Smooth muscle cell (in vitro differentiated cells): ENCODE measurements at regions not wholly inside any gene's neighbourhood (a gene's known extent, or its start where the extent isn't known, plus 50 kb on each side); places are given as distances from the start of the nearest gene placed in this dataset.
"Not testable (repeated sequence)": the region's sequence is repeated elsewhere in the genome, so short reads cannot be mapped to it uniquely, and the experiment has no call there.

Experiments
- DNase-seq: peaks from one replicate; lab custom pipeline; 2025; ENCODE audit not compliant: unreplicated experiment; lab: John Stamatoyannopoulos, UW
- H2AFZ ChIP-seq: fragments of 200-600 bp; sonication (generic); 2 replicates; pipeline ENCODE4 v1.6.0; 2016; ENCODE audit warnings: antibody characterized with exemption, low read depth, mild to moderate bottlenecking
- H3F3A ChIP-seq: fragments of 200-600 bp; sonication (generic); 2 replicates; pipeline ENCODE4 v1.6.0; 2017; ENCODE audit warnings: antibody characterized with exemption, low read depth
- H3K27ac ChIP-seq: fragments of 200-600 bp; sonication (generic); 2 replicates; pipeline ENCODE4 v1.5.1; 2016; ENCODE audit warnings: low read depth, mild to moderate bottlenecking
- H3K27me3 ChIP-seq: fragments of 200-600 bp; sonication (generic); 2 replicates; pipeline ENCODE4 v1.6.1; 2016; ENCODE audit warnings: low read depth, mild to moderate bottlenecking
- H3K36me3 ChIP-seq: fragments of 200-600 bp; sonication (generic); 2 replicates; pipeline ENCODE4 v1.5.1; 2016; ENCODE audit warnings: low read depth
- H3K4me1 ChIP-seq: fragments of 200-600 bp; sonication (generic); 2 replicates; pipeline ENCODE4 v1.5.1; 2016; ENCODE audit warnings: low read depth
- H3K4me2 ChIP-seq: fragments of 200-600 bp; sonication (generic); 2 replicates; pipeline ENCODE4 v1.6.0; 2016; ENCODE audit warnings: mild to moderate bottlenecking
- H3K4me3 ChIP-seq: fragments of 200-600 bp; sonication (generic); 2 replicates; pipeline ENCODE4 v1.5.1; 2016; ENCODE audit warnings: mild to moderate bottlenecking
- H3K79me2 ChIP-seq: fragments of 200-600 bp; sonication (generic); 2 replicates; pipeline ENCODE4 v1.6.0; 2016; ENCODE audit warnings: low read depth, mild to moderate bottlenecking
- H3K9ac ChIP-seq: fragments of 200-600 bp; sonication (generic); 2 replicates; pipeline ENCODE4 v1.6.0; 2016; ENCODE audit warnings: low read depth
- H3K9me3 ChIP-seq: fragments of 200-600 bp; sonication (generic); replicated peaks from 2 replicates; pipeline ENCODE4 v1.5.1; 2016; ENCODE audit warnings: low read depth
- H4K20me1 ChIP-seq: fragments of 200-600 bp; sonication (generic); 2 replicates; pipeline ENCODE4 v1.6.0; 2016; ENCODE audit warnings: low read depth
- CTCF ChIP-seq: fragments of 200-600 bp; sonication (generic); IDR thresholded peaks from 2 replicates; pipeline ENCODE4 v1.5.1; 2017; ENCODE audit warnings: borderline replicate concordance, mild to moderate bottlenecking, antibody characterized with exemption; ENCODE audit not compliant: insufficient read depth, poor library complexity, severe bottlenecking
- WGBS: methylation state at CpG from one replicate; pipeline ENCODE4 v1.1.7; 2016; ENCODE audit warnings: low lambda C conversion rate; 5-methylcytosine and 5-hydroxymethylcytosine counted together

GRCh38 chr13:93037780-93038179 lies 188.8 kb upstream of the GPC6 start:
- Histone ChIP-seq H3K9me3 (no peaks in the 10 kb centered on the region), H3K4me1 (no peaks in the 10 kb centered on the region), H3K9ac (no peak overlapping the region), H3K4me3 (no peak overlapping the region), H3K4me2 (no peak overlapping the region), H3K79me2 (no peaks in the 10 kb centered on the region), H3K27ac (no peak overlapping the region), H3K36me3 (no peaks in the 10 kb centered on the region), H3K27me3 (no peaks in the 10 kb centered on the region), H3F3A (no peaks in the 10 kb centered on the region), H4K20me1 (no peaks in the 10 kb centered on the region), H2AFZ (no peak overlapping the region)
- DNase-seq = no peak
- 86% methylated on average over 5 of the region's 5 CpGs for WGBS
- TF ChIP-seq CTCF = no peak

- DNase-seq = no peak
- WGBS = 93% methylated on average over 3 of the region's 3 CpGs
- H4K20me1 ChIP-seq = no peaks in the 10 kb centered on the region
- no peak overlapping the region for H2AFZ ChIP-seq
- no peaks in the 10 kb centered on the region for H3K36me3 ChIP-seq
- no peaks in the 10 kb centered on the region for H3K79me2 ChIP-seq
- H3K4me2 ChIP-seq = no peak overlapping the region
- no peak overlapping the region for H3K9ac ChIP-seq
- no peaks in the 10 kb centered on the region for H3K27me3 ChIP-seq
- H3K4me3 ChIP-seq = no peak overlapping the region
- no peak for TF ChIP-seq CTCF
- no peaks in the 10 kb centered on the region for H3K4me1 ChIP-seq
- H3K27ac ChIP-seq = no peak overlapping the region
- H3F3A ChIP-seq = no peaks in the 10 kb centered on the region
- H3K9me3 ChIP-seq = no peaks in the 10 kb centered on the region
These were observed 188.4 kb upstream of the GPC6 start for GRCh38 chr13:93038187-93038586.

GRCh38 chr13:93039131-93039530 lies 187.5 kb upstream of the GPC6 start:
- Histone ChIP-seq H3K27me3 (no peaks in the 10 kb centered on the region), H3K27ac (no peak overlapping the region), H3F3A (no peaks in the 10 kb centered on the region), H3K36me3 (no peaks in the 10 kb centered on the region), H3K9me3 (no peaks in the 10 kb centered on the region), H3K4me1 (no peaks in the 10 kb centered on the region), H3K9ac (no peak overlapping the region), H2AFZ (no peak overlapping the region), H3K79me2 (no peaks in the 10 kb centered on the region), H3K4me2 (no peak overlapping the region), H4K20me1 (no peaks in the 10 kb centered on the region), H3K4me3 (no peak overlapping the region)
- TF ChIP-seq CTCF = no peak
- 60% methylated on average over 4 of the region's 4 CpGs for WGBS
- DNase-seq = no peak

GRCh38 chr13:93041566-93041965 lies 185.0 kb upstream of the GPC6 start:
- not testable (repeated sequence) for H3K79me2 ChIP-seq, H3K27me3 ChIP-seq, H3K36me3 ChIP-seq, H3K4me1 ChIP-seq, H3F3A ChIP-seq, H3K4me3 ChIP-seq, H4K20me1 ChIP-seq, H3K9me3 ChIP-seq, H2AFZ ChIP-seq, H3K4me2 ChIP-seq, H3K27ac ChIP-seq, DNase-seq, H3K9ac ChIP-seq
- WGBS = 95% methylated on average over 4 of the region's 4 CpGs
